ENCODE measurements at regions not wholly inside any gene's neighbourhood (a gene's known extent, or its start where the extent isn't known, plus 50 kb on each side); places are given as distances from the start of the nearest gene placed in this dataset.

DNA sequence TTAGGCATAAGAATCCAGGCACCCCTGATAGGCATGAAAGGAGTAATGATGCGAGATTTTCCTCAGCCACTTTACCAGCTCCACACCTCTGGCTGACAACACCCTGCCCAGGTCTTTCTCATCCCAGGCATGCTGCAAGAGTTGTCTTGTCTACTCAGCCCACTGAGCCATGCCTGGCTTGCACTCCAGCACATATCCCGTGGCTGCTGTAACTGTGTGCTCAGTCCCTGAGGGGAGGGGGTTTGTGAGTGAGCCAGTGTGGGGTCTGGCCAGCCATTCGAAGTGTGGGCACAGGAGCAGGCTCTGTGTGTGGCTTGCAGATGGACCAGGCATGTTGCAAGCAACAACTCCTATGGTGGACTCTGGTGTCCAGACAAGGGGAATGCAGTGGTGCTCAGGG is 529.6 kb downstream of the ADGRL2 start:
- TF ChIP-seq, protein P1, sequence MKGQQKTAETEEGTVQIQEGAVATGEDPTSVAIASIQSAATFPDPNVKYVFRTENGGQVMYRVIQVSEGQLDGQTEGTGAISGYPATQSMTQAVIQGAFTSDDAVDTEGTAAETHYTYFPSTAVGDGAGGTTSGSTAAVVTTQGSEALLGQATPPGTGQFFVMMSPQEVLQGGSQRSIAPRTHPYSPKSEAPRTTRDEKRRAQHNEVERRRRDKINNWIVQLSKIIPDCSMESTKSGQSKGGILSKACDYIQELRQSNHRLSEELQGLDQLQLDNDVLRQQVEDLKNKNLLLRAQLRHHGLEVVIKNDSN (IDR thresholded peaks at IDR 0.05): no peak
- TF ChIP-seq, protein P2, sequence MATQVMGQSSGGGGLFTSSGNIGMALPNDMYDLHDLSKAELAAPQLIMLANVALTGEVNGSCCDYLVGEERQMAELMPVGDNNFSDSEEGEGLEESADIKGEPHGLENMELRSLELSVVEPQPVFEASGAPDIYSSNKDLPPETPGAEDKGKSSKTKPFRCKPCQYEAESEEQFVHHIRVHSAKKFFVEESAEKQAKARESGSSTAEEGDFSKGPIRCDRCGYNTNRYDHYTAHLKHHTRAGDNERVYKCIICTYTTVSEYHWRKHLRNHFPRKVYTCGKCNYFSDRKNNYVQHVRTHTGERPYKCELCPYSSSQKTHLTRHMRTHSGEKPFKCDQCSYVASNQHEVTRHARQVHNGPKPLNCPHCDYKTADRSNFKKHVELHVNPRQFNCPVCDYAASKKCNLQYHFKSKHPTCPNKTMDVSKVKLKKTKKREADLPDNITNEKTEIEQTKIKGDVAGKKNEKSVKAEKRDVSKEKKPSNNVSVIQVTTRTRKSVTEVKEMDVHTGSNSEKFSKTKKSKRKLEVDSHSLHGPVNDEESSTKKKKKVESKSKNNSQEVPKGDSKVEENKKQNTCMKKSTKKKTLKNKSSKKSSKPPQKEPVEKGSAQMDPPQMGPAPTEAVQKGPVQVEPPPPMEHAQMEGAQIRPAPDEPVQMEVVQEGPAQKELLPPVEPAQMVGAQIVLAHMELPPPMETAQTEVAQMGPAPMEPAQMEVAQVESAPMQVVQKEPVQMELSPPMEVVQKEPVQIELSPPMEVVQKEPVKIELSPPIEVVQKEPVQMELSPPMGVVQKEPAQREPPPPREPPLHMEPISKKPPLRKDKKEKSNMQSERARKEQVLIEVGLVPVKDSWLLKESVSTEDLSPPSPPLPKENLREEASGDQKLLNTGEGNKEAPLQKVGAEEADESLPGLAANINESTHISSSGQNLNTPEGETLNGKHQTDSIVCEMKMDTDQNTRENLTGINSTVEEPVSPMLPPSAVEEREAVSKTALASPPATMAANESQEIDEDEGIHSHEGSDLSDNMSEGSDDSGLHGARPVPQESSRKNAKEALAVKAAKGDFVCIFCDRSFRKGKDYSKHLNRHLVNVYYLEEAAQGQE (IDR thresholded peaks at IDR 0.05; ENCODE audit: low read depth): no peak

DNA sequence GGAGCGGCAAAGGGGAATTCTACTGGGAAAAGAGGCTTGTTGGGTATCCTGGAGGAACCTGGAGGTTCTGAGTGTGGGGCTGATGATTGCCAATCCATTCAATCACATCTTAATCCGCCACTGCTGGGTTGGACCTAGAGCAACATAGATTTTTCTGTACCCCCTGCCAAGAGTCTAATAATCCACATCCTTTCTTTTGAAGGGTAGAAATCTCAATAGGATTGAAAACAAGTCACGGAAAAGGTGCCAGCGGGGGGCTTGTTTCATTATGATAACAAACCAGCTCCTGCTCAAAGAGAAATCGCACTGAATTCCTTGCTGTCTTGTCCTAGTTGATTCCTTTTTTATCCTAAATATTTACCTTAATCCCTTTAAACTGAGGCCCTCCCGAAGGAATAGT is 528.5 kb downstream of the ADGRL2 start:
- TF ChIP-seq YY1 (IDR thresholded peaks at IDR 0.05; ENCODE audit: low read depth): no peak
- TF ChIP-seq EGR1 (IDR thresholded peaks at IDR 0.05): no peak
- no peak for TF ChIP-seq RAD21 (IDR thresholded peaks at IDR 0.05; ENCODE audit: low read depth)
- TF ChIP-seq FOXM1 (IDR thresholded peaks at IDR 0.05; ENCODE audit: borderline replicate concordance, low read depth): no peak
- TF ChIP-seq TEAD4 (IDR thresholded peaks at IDR 0.05): no peak
- TF ChIP-seq ZBTB7A (IDR thresholded peaks at IDR 0.05; ENCODE audit: low read depth): no peak
- TF ChIP-seq, protein P3, sequence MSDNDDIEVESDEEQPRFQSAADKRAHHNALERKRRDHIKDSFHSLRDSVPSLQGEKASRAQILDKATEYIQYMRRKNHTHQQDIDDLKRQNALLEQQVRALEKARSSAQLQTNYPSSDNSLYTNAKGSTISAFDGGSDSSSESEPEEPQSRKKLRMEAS (IDR thresholded peaks at IDR 0.05): no peak
- no peak for TF ChIP-seq CEBPB (IDR thresholded peaks at IDR 0.05)
- TF ChIP-seq TAF1 (IDR thresholded peaks at IDR 0.05; ENCODE audit: low read depth): no peak

DNA sequence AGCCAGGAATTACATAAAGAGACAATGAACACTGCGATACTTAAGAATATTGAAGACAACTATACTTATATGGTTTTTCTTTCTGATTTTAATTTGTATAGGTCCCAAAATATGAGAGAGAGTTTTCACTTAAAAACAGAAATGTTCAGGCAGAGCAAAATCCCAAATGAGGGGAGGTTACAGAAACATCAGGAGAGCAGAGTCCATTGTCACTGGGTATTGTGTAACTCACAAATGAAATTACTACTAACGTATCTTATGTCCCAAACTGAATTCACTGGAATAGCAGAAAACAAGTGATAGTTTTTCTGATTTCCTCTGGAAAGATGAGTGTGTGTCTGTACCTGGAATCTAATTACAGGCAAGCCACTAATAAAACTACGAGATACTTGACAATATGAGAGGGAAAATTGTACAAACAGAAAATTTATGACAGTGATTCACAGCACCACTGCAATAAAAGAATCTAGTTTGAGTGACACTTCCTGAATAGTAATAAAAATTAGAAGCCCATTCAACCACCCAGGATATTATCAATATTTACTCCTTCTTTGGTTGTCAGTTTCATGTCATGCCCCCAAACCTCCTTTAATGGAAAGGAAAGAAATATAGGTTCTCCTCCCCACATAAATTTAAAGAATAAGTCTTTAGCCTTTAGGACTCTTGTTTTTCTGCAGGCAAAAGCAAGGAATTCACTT is 522.6 kb downstream of the ADGRL2 start:
- TF ChIP-seq RAD21 (IDR thresholded peaks at IDR 0.05; ENCODE audit: low read depth) (no peak), EP300 (IDR thresholded peaks at IDR 0.05; ENCODE audit: borderline replicate concordance) (no peak), TEAD4 (IDR thresholded peaks at IDR 0.05) (no peak)

DNA sequence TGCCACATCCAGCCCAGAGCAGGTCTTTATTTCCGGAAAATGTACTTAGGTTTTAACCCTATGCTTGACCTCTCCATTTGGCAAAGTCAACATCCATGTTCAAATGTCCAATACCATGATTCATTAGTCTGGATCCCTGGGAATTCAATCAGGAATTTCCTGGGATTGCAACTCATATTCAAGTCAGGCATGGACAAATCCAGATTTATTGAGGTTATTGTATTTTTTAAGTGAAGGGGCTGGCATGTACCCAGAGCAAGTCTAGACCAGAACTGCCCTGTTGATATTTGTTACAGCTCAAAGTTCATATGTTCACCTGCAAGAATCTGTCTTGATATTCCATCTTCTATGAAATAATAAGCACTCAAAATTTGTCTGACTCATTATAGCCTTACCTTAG is 521.1 kb downstream of the ADGRL2 start:
- no peak for TF ChIP-seq CEBPB (IDR thresholded peaks at IDR 0.05)
- no peak for TF ChIP-seq RAD21 (IDR thresholded peaks at IDR 0.05; ENCODE audit: low read depth)
- no peak for TF ChIP-seq TAF1 (IDR thresholded peaks at IDR 0.05; ENCODE audit: low read depth)
- TF ChIP-seq, protein P3 (IDR thresholded peaks at IDR 0.05): no peak
- no peak for TF ChIP-seq TEAD4 (IDR thresholded peaks at IDR 0.05)
- no peak for TF ChIP-seq TCF12 (IDR thresholded peaks at IDR 0.05; ENCODE audit: low read depth)
- TF ChIP-seq YY1 (IDR thresholded peaks at IDR 0.05; ENCODE audit: low read depth): no peak
- TF ChIP-seq NFIC (IDR thresholded peaks at IDR 0.05): no peak
- no peak for TF ChIP-seq CREB1 (IDR thresholded peaks at IDR 0.05; ENCODE audit: low read depth)
- TF ChIP-seq ZBTB7A (IDR thresholded peaks at IDR 0.05; ENCODE audit: low read depth): no peak
- no peak for TF ChIP-seq EGR1 (IDR thresholded peaks at IDR 0.05)
- no peak for TF ChIP-seq EP300 (IDR thresholded peaks at IDR 0.05; ENCODE audit: borderline replicate concordance)
- TF ChIP-seq, protein P1 (IDR thresholded peaks at IDR 0.05): no peak
- TF ChIP-seq, protein P2 (IDR thresholded peaks at IDR 0.05; ENCODE audit: low read depth): no peak
- no peak for TF ChIP-seq FOXM1 (IDR thresholded peaks at IDR 0.05; ENCODE audit: borderline replicate concordance, low read depth)

DNA sequence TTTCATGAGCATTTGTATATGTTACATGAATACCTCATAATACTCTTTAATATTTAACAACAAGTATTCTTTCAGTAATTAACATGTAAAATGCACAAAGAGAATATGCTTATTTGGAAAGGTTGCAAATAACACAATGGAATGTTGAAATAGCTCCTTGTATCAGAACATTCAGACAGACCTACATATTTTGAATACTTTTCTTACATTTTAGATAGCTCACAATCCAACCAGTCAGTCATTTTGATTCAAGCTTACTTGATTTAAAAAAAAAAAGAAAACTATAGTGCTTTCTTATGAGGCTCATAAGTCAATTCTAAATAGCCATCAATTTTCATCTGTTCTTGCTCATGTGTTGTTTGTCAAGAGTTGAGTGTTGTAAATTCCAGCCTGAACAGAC is 518.8 kb downstream of the ADGRL2 start:
- TF ChIP-seq, protein P2 (IDR thresholded peaks at IDR 0.05; ENCODE audit: low read depth): no peak
- TF ChIP-seq CREB1 (IDR thresholded peaks at IDR 0.05; ENCODE audit: low read depth) (no peak), TCF12 (IDR thresholded peaks at IDR 0.05; ENCODE audit: low read depth) (no peak), EP300 (IDR thresholded peaks at IDR 0.05; ENCODE audit: borderline replicate concordance) (no peak), TAF1 (IDR thresholded peaks at IDR 0.05; ENCODE audit: low read depth) (no peak), ZBTB7A (IDR thresholded peaks at IDR 0.05; ENCODE audit: low read depth) (no peak), EGR1 (IDR thresholded peaks at IDR 0.05) (no peak), CEBPB (IDR thresholded peaks at IDR 0.05) (no peak)

All from Ishikawa (cell line).